ENCODE measurements at regions not wholly inside any gene's neighbourhood (a gene's known extent, or its start where the extent isn't known, plus 50 kb on each side); places are given as distances from the start of the nearest gene placed in this dataset.
"Not testable (repeated sequence)": the region's sequence is repeated elsewhere in the genome, so short reads cannot be mapped to it uniquely, and the experiment has no call there.

- ATAC-seq, result no peak
- WGBS, result 78% methylated on average over 6 of the region's 6 CpGs
- Histone ChIP-seq H3K27me3 (ENCODE audit: control insufficient read depth, insufficient read depth) (no peaks in the 10 kb centered on the region), H3K27ac (ENCODE audit: low read length) (no peak overlapping the region), H3K4me1 (ENCODE audit: control insufficient read depth, insufficient read depth, low read length) (no peaks in the 10 kb centered on the region), H3K4me3 (ENCODE audit: low read length) (no peak overlapping the region), H3K9me3 (ENCODE audit: control insufficient read depth, low read length) (no peaks in the 10 kb centered on the region)
- intact Hi-C loops (cut with DNase I), result no loop called here
- no peak for DNase-seq
Measured at GRCh38 chr16:17027488-17028129, 443.2 kb downstream of the XYLT1 start.

GRCh38 chr16:17029602-17030350 is 441.0 kb downstream of the XYLT1 start:
- no peak overlapping the region for H3K4me3 ChIP-seq (ENCODE audit: low read length)
- 25% methylated on average over 1 of the region's 1 CpG for WGBS
- intact Hi-C loops (cut with DNase I), result no loop called here
- H3K27ac ChIP-seq (ENCODE audit: low read length), result no peak overlapping the region
- no peaks in the 10 kb centered on the region for H3K27me3 ChIP-seq (ENCODE audit: control insufficient read depth, insufficient read depth)
- H3K4me1 ChIP-seq (ENCODE audit: control insufficient read depth, insufficient read depth, low read length), result no peaks in the 10 kb centered on the region
- no peak for DNase-seq
- ATAC-seq, result no peak
- no peaks in the 10 kb centered on the region for H3K9me3 ChIP-seq (ENCODE audit: control insufficient read depth, low read length)

- Histone ChIP-seq H3K4me1 (ENCODE audit: control insufficient read depth, insufficient read depth, low read length) (no peaks in the 10 kb centered on the region), H3K4me3 (ENCODE audit: low read length) (no peak overlapping the region), H3K27me3 (ENCODE audit: control insufficient read depth, insufficient read depth) (no peaks in the 10 kb centered on the region), H3K9me3 (ENCODE audit: control insufficient read depth, low read length) (no peaks in the 10 kb centered on the region), H3K27ac (ENCODE audit: low read length) (no peak overlapping the region)
- DNase-seq (no peak), ATAC-seq (no peak)
- 79% methylated on average over 1 of the region's 1 CpG for WGBS
- intact Hi-C loops (cut with DNase I), result no loop called here
Measured at GRCh38 chr16:17031484-17032268, 439.1 kb downstream of the XYLT1 start.

- no peaks in the 10 kb centered on the region for H3K9me3 ChIP-seq (ENCODE audit: control insufficient read depth, low read length)
- DNase-seq, result no peak
- WGBS, result 83% methylated on average over 6 of the region's 6 CpGs
- intact Hi-C loops (cut with DNase I), result no loop called here
- H3K4me3 ChIP-seq (ENCODE audit: low read length), result no peak overlapping the region
- ATAC-seq, result no peak
- no peaks in the 10 kb centered on the region for H3K27me3 ChIP-seq (ENCODE audit: control insufficient read depth, insufficient read depth)
- no peak overlapping the region for H3K27ac ChIP-seq (ENCODE audit: low read length)
- H3K4me1 ChIP-seq (ENCODE audit: control insufficient read depth, insufficient read depth, low read length), result no peaks in the 10 kb centered on the region
Measured at GRCh38 chr16:17032332-17032731, 438.4 kb downstream of the XYLT1 start.

- Histone ChIP-seq H3K4me3 (ENCODE audit: low read length) (no peak overlapping the region), H3K27me3 (ENCODE audit: control insufficient read depth, insufficient read depth) (no peaks in the 10 kb centered on the region), H3K27ac (ENCODE audit: low read length) (no peak overlapping the region), H3K9me3 (ENCODE audit: control insufficient read depth, low read length) (no peaks in the 10 kb centered on the region), H3K4me1 (ENCODE audit: control insufficient read depth, insufficient read depth, low read length) (no peaks in the 10 kb centered on the region)
- 76% methylated on average over 1 of the region's 1 CpG for WGBS
- intact Hi-C loops (cut with DNase I), result no loop called here
- DNase-seq, result no peak
- ATAC-seq, result no peak
Measured at GRCh38 chr16:17034477-17035252, 436.1 kb downstream of the XYLT1 start.

GRCh38 chr16:17037499-17037898 is 433.3 kb downstream of the XYLT1 start:
- no peak for ATAC-seq
- Histone ChIP-seq H3K27ac (ENCODE audit: low read length) (no peak overlapping the region), H3K4me3 (ENCODE audit: low read length) (no peak overlapping the region), H3K9me3 (ENCODE audit: control insufficient read depth, low read length) (no peaks in the 10 kb centered on the region), H3K4me1 (ENCODE audit: control insufficient read depth, insufficient read depth, low read length) (no peaks in the 10 kb centered on the region), H3K27me3 (ENCODE audit: control insufficient read depth, insufficient read depth) (peaks cover 4% of the 10 kb centered on the region)
- WGBS, result 66% methylated on average over 5 of the region's 5 CpGs
- DNase-seq, result no peak
- intact Hi-C loops (cut with DNase I), result no loop called here

GRCh38 chr16:17038415-17038814 is 432.3 kb downstream of the XYLT1 start:
- intact Hi-C loops (cut with DNase I), result no loop called here
- DNase-seq (no peak), ATAC-seq (no peak)
- H3K9me3 ChIP-seq (ENCODE audit: control insufficient read depth, low read length), result no peaks in the 10 kb centered on the region
- H3K4me1 ChIP-seq (ENCODE audit: control insufficient read depth, insufficient read depth, low read length), result no peaks in the 10 kb centered on the region
- 64% methylated on average over 5 of the region's 5 CpGs for WGBS
- no peak overlapping the region for H3K4me3 ChIP-seq (ENCODE audit: low read length)
- no peak overlapping the region for H3K27ac ChIP-seq (ENCODE audit: low read length)
- peaks cover 4% of the 10 kb centered on the region for H3K27me3 ChIP-seq (ENCODE audit: control insufficient read depth, insufficient read depth)

GRCh38 chr16:17049109-17049508 is 421.7 kb downstream of the XYLT1 start:
- not testable (repeated sequence) for DNase-seq

GRCh38 chr16:17050468-17050867 is 420.3 kb downstream of the XYLT1 start:
- intact Hi-C loops (cut with DNase I), result no loop called here
- no peaks in the 10 kb centered on the region for H3K9me3 ChIP-seq (ENCODE audit: control insufficient read depth, low read length)
- H3K27ac ChIP-seq (ENCODE audit: low read length), result no peak overlapping the region
- H3K4me1 ChIP-seq (ENCODE audit: control insufficient read depth, insufficient read depth, low read length), result no peaks in the 10 kb centered on the region
- DNase-seq, result no peak
- no peak overlapping the region for H3K4me3 ChIP-seq (ENCODE audit: low read length)
- ATAC-seq, result no peak
- 86% methylated on average over 1 of the region's 1 CpG for WGBS
- H3K27me3 ChIP-seq (ENCODE audit: control insufficient read depth, insufficient read depth), result no peaks in the 10 kb centered on the region

More at GRCh38 chr16:17049109-17049508, 421.7 kb downstream of the XYLT1 start:
- intact Hi-C loops (cut with DNase I); H3K4me3 ChIP-seq (ENCODE audit: low read length); H3K27ac ChIP-seq (ENCODE audit: low read length); H3K27me3 ChIP-seq (ENCODE audit: control insufficient read depth, insufficient read depth); H3K9me3 ChIP-seq (ENCODE audit: control insufficient read depth, low read length); H3K4me1 ChIP-seq (ENCODE audit: control insufficient read depth, insufficient read depth, low read length); ATAC-seq: not testable (repeated sequence)
- 82% methylated on average over 2 of the region's 2 CpGs for WGBS
